A673 (cell line): ENCODE measurements at regions not wholly inside any gene's neighbourhood (a gene's known extent, or its start where the extent isn't known, plus 50 kb on each side); places are given as distances from the start of the nearest gene placed in this dataset.

ENCODE experiments used
- BruUV-seq: library from RNA; stranded (reverse); fragments of 400-500 nt; replicated peaks from 2 replicates; lab custom pipeline; 2021; lab: Mats Ljungman, UMichigan
- CTCF ChIA-PET: fragments of 300-600 bp; sonication (Branson Sonifier 250); formaldehyde crosslinking; loops from one replicate; lab custom pipeline; 2022; ENCODE audit warnings: antibody characterized with exemption; lab: Charles Lee
- POLR2A ChIA-PET: fragments of 300-600 bp; sonication (Branson Sonifier 250); formaldehyde crosslinking; loops from one replicate; lab custom pipeline; 2022; ENCODE audit warnings: antibody characterized with exemption; ENCODE audit not compliant: low non-redundant PET; lab: Charles Lee
- DNase-seq: peaks from one replicate; pipeline ENCODE4 v3.0.0-alpha.2; 2015; ENCODE audit warnings: low spot score
- H3K27ac ChIP-seq: fragments of 200-600 bp; sonication (generic); 2 replicates; pipeline ENCODE4 v1.5.1; 2016; ENCODE audit warnings: mixed run types, low read depth, mild to moderate bottlenecking, mixed read lengths, antibody characterized with exemption, low read length; ENCODE audit not compliant: poor library complexity, severe bottlenecking
- H3K27me3 ChIP-seq: fragments of 200-600 bp; sonication (generic); replicated peaks from 2 replicates; pipeline ENCODE4 v1.6.1; 2017; ENCODE audit warnings: mixed run types, low read depth, mild to moderate bottlenecking, mixed read lengths, antibody characterized with exemption, low read length; ENCODE audit not compliant: insufficient read depth, poor library complexity
- H3K36me3 ChIP-seq: fragments of 200-600 bp; sonication (generic); 2 replicates; pipeline ENCODE4 v1.6.1; 2016; ENCODE audit warnings: mixed run types, mild to moderate bottlenecking, mixed read lengths, antibody characterized with exemption, low read length; ENCODE audit not compliant: insufficient read depth, poor library complexity, severe bottlenecking
- H3K4me1 ChIP-seq: fragments of 200-600 bp; sonication (generic); 2 replicates; pipeline ENCODE4 v1.6.1; 2017; ENCODE audit warnings: mixed run types, mild to moderate bottlenecking, mixed read lengths, antibody characterized with exemption, low read length; ENCODE audit not compliant: insufficient read depth, poor library complexity, severe bottlenecking
- H3K4me3 ChIP-seq: fragments of 200-600 bp; sonication (generic); 2 replicates; pipeline ENCODE4 v1.5.1; 2016; ENCODE audit warnings: low read depth, mixed run types, mild to moderate bottlenecking, mixed read lengths, low read length; ENCODE audit not compliant: poor library complexity, severe bottlenecking
- H3K9me3 ChIP-seq: fragments of 200-600 bp; sonication (generic); 2 replicates; pipeline ENCODE4 v1.6.1; 2016; ENCODE audit warnings: mixed run types, low read depth, mild to moderate bottlenecking, mixed read lengths, antibody characterized with exemption, low read length; ENCODE audit not compliant: poor library complexity, severe bottlenecking
- CTCF ChIP-seq: fragments of 300-800, 200-600 bp; sonication (generic); conservative IDR thresholded peaks from 2 replicates; pipeline ENCODE4 v1.5.1; 2017; ENCODE audit warnings: low read depth, mild to moderate bottlenecking, antibody characterized with exemption, low read length, moderate library complexity, mixed read lengths
- EZH2 ChIP-seq: fragments of 200-600 bp; sonication (generic); IDR thresholded peaks from 2 replicates; pipeline ENCODE4 v1.6.1; 2017; ENCODE audit warnings: borderline replicate concordance, low read depth, mild to moderate bottlenecking, mixed read lengths, antibody characterized with exemption, low read length; ENCODE audit not compliant: poor library complexity, severe bottlenecking
- intact Hi-C: fragments of 100-400 bp; cut with micrococcal nuclease; formaldehyde crosslinking; loops from one replicate; pipeline ENCODE4 v1.10.0; 2022; ENCODE audit not compliant: unreplicated experiment

- CTCF ChIA-PET = no interaction called here
- TF ChIP-seq EZH2 (no peak), CTCF (no peak)
- BruUV-seq = no TSS peak
- Histone ChIP-seq H3K36me3 (no peaks in the 10 kb centered on the region), H3K27ac (no peak overlapping the region), H3K9me3 (no peaks in the 10 kb centered on the region), H3K4me1 (no peaks in the 10 kb centered on the region), H3K4me3 (no peak overlapping the region), H3K27me3 (peaks cover 6% of the 10 kb centered on the region)
- intact Hi-C loops = no loop called here
- DNase-seq = no peak
- POLR2A ChIA-PET = no interaction called here
Observed at GRCh38 chr11:87456499-87456898, 418.8 kb downstream of the TMEM135 start.

- BruUV-seq = no TSS peak
- Histone ChIP-seq H3K9me3 (no peaks in the 10 kb centered on the region), H3K27ac (no peak overlapping the region), H3K27me3 (peaks cover 6% of the 10 kb centered on the region), H3K4me3 (no peak overlapping the region), H3K36me3 (no peaks in the 10 kb centered on the region), H3K4me1 (no peaks in the 10 kb centered on the region)
- TF ChIP-seq CTCF = no peak
- TF ChIP-seq EZH2 = no peak
- DNase-seq = no peak
- intact Hi-C loops = no loop called here
- POLR2A ChIA-PET = no interaction called here
- CTCF ChIA-PET = no interaction called here
Observed at GRCh38 chr11:87455180-87455579, 417.4 kb downstream of the TMEM135 start.

- POLR2A ChIA-PET = no interaction called here
- H3K4me3 ChIP-seq = no peak overlapping the region
- H3K27me3 ChIP-seq = peaks cover 3% of the 10 kb centered on the region
- intact Hi-C loops = no loop called here
- BruUV-seq = no TSS peak
- no peak overlapping the region for H3K27ac ChIP-seq
- no peaks in the 10 kb centered on the region for H3K9me3 ChIP-seq
- TF ChIP-seq CTCF (no peak), EZH2 (no peak)
- DNase-seq = no peak
- H3K36me3 ChIP-seq = no peaks in the 10 kb centered on the region
- CTCF ChIA-PET = no interaction called here
- H3K4me1 ChIP-seq = no peaks in the 10 kb centered on the region
Observed at GRCh38 chr11:87454241-87454640, 416.5 kb downstream of the TMEM135 start.
